Kidney (tissue), 13 donors: ENCODE measurements at regions not wholly inside any gene's neighbourhood (a gene's known extent, or its start where the extent isn't known, plus 50 kb on each side); places are given as distances from the start of the nearest gene placed in this dataset.

Experiments
- DNase-seq, 5 donors: peaks; one replicate each; pipeline ENCODE4 v3.0.0-alpha.2; 2013 to 2020
- FAIRE-seq: peaks from 2 replicates; lab custom pipeline; 2012; peaks lifted over from hg19 to GRCh38; lab: Jason Lieb, UNC
- H3K27ac ChIP-seq, 2 donors: one replicate each; pipeline ENCODE4 v1.7.0; 2013; ENCODE audit warnings: low read depth in 2 of 2, low read length in 2 of 2, inconsistent platforms in 1 of 2
- H3K27me3 ChIP-seq: one replicate; pipeline ENCODE4 v1.7.1; 2013; ENCODE audit warnings: low read length, inconsistent platforms; ENCODE audit not compliant: control insufficient read depth, insufficient read depth
- H3K36me3 ChIP-seq, 3 donors: one replicate each; pipeline versions ENCODE4 v1.7.0 to v1.7.1; 2013; ENCODE audit warnings: low read length in 3 of 3, control low read depth in 1 of 3, inconsistent platforms in 1 of 3; ENCODE audit not compliant: insufficient read depth in 3 of 3, control insufficient read depth in 2 of 3
- H3K4me1 ChIP-seq, 3 donors: one replicate each; pipeline versions ENCODE4 v1.7.0 to v1.7.1; 2013; ENCODE audit warnings: low read length in 3 of 3, inconsistent platforms in 1 of 3, low read depth in 1 of 3; ENCODE audit not compliant: control insufficient read depth in 2 of 3, insufficient read depth in 2 of 3
- H3K4me3 ChIP-seq, 3 donors: one replicate each; pipeline versions ENCODE4 v1.7.0 to v1.8.1; 2013; ENCODE audit warnings: low read length in 3 of 3, control low read depth in 1 of 3, inconsistent platforms in 1 of 3
- H3K9ac ChIP-seq, 3 donors: one replicate each; pipeline versions ENCODE4 v1.7.0 to v1.7.1; 2013; ENCODE audit warnings: low read length in 3 of 3, control low read depth in 1 of 3, inconsistent platforms in 1 of 3
- H3K9me3 ChIP-seq, 3 donors: one replicate each; pipeline versions ENCODE4 v1.7.0 to v1.7.1; 2013; ENCODE audit warnings: low read length in 3 of 3, control low read depth in 1 of 3, inconsistent platforms in 1 of 3; ENCODE audit not compliant: control insufficient read depth in 2 of 3, insufficient read depth in 1 of 3
- intact Hi-C: fragments of 100-400 bp; cut with DNase I; formaldehyde crosslinking; loops from one replicate; pipeline ENCODE4 v1.11.1; 2022
- TF ChIP-seq, protein P1 (sequence below): IDR thresholded peaks from 3 replicates; pipeline ENCODE4 v1.5.1; 2012; ENCODE audit warnings: mild to moderate bottlenecking, moderate library complexity, borderline replicate concordance; ENCODE audit not compliant: insufficient read depth; ENCODE audit errors: extremely low read depth
- donor health status: control.
- donor health status: control.
- donor health status: control.
- donor health status: control.
- donor health status: control.
- donor health status: DM: yes; HTN: yes; CAD: no.
- donor health status: Normal renal cell carcinoma (clear cell type).

DNA sequence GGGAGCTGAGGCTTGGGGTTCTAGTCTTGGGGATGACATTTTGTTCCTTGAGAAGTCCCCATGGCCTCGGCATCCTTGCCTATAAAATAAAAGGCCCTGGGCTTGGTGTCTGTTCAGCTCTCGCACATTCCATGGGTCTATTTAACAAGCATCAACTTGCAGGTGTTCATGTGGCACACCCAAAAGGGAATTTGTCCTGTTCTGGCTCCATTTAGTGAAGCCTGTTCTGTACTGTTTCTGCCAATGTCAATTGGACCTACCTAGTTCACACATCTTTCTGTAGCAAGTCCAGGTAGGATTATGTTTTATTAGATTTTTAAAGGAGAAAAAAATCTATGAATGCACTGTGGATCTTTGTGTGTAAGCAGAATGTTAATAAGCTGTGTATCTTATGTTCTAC is 262.0 kb downstream of the HIVEP2 start:
- FAIRE-seq = no peak
- Histone ChIP-seq H3K9me3 (no peaks in the 10 kb centered on the region), H3K4me3 (no peak overlapping the region), H3K27ac (no peak overlapping the region), H3K4me1 (no peaks in the 10 kb centered on the region), H3K9ac (no peak overlapping the region), H3K27me3 (no peaks in the 10 kb centered on the region), H3K36me3 (no peaks in the 10 kb centered on the region)
- intact Hi-C loops = no loop called here
- TF ChIP-seq, protein P1, sequence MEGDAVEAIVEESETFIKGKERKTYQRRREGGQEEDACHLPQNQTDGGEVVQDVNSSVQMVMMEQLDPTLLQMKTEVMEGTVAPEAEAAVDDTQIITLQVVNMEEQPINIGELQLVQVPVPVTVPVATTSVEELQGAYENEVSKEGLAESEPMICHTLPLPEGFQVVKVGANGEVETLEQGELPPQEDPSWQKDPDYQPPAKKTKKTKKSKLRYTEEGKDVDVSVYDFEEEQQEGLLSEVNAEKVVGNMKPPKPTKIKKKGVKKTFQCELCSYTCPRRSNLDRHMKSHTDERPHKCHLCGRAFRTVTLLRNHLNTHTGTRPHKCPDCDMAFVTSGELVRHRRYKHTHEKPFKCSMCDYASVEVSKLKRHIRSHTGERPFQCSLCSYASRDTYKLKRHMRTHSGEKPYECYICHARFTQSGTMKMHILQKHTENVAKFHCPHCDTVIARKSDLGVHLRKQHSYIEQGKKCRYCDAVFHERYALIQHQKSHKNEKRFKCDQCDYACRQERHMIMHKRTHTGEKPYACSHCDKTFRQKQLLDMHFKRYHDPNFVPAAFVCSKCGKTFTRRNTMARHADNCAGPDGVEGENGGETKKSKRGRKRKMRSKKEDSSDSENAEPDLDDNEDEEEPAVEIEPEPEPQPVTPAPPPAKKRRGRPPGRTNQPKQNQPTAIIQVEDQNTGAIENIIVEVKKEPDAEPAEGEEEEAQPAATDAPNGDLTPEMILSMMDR = no peak
- no peak for DNase-seq

DNA sequence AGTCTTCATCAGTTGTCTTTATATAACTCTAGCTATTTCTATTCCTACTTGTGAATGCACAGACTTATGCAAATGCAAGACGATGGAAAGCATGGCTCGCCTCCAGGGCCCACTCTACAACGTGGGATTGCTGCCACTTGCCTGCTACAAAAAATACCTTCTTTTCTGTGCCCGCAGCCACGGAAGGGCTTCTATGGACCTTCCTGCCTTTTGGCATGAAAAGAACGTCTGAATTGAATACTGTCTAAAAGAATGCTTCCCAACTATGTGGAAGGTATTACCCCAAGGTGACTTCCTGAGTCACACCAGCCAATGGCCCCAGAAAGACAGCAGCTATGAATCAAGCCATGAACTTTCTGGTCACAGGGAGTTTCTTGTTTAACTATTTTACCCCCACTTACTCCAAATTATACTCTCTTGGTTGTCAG is 261.2 kb downstream of the HIVEP2 start:
- FAIRE-seq (no peak), DNase-seq (no peak)
- H3K27me3 ChIP-seq = no peaks in the 10 kb centered on the region
- H3K27ac ChIP-seq = no peak overlapping the region
- no peak overlapping the region for H3K4me3 ChIP-seq
- H3K9me3 ChIP-seq = no peaks in the 10 kb centered on the region
- no peaks in the 10 kb centered on the region for H3K36me3 ChIP-seq
- no peaks in the 10 kb centered on the region for H3K4me1 ChIP-seq
- intact Hi-C loops = no loop called here
- TF ChIP-seq, protein P1 = no peak
- no peak overlapping the region for H3K9ac ChIP-seq

DNA sequence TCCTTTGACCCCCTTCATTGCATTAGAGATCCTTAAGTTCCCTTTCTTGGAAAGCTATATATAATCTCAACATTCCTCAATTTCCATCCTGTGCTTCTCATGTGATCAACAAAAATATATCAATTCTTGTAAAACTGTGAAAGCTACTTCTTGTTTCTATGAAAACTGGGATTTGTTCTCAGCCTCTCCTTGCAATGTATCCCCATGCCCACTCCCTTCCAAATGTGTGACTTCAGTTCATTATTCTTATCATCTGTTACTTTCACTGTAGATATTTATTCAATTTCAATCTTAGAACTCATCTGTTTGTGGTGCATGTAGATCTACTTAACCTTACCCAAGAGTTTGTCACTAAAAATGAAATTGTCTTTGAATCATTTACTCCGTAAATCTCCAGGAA is 260.6 kb downstream of the HIVEP2 start:
- H3K9me3 ChIP-seq = no peaks in the 10 kb centered on the region
- TF ChIP-seq, protein P1 = no peak
- H3K4me1 ChIP-seq = no peaks in the 10 kb centered on the region
- no peak overlapping the region for H3K27ac ChIP-seq
- no peak overlapping the region for H3K9ac ChIP-seq
- no peaks in the 10 kb centered on the region for H3K36me3 ChIP-seq
- H3K4me3 ChIP-seq = no peak overlapping the region
- no peak for DNase-seq
- no peak for FAIRE-seq
- no peaks in the 10 kb centered on the region for H3K27me3 ChIP-seq
- intact Hi-C loops = no loop called here

DNA sequence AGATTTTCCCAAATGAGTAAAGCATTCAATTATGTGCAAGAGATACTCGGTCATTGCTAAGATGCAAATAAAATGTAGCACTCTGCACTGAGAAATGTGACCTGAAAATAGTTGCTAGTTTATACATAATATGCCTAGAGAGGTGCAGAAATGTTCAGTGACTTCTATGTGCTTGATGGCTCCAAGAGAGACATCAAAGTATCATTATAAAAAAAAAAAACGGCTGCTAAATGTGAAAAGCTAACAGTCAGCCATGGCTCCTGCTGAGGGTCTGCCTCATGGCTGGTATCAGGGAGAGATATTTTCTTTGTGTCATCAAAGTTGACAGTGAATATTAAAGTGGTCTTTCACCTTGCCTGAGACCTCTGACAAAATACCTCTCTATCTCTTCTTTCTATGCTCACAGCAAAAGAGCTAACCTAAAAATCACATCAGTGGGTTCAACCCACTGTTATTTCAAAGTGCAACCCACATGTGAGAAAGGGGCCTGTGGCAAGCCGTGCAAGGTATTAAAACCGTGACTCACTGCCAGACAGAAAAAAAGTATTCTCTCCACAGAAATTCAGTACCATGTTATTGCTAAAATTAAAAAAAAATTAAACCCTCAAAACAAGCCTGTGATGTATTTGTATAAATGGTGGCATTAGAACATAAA is 259.0 kb downstream of the HIVEP2 start:
- DNase-seq (no peak), FAIRE-seq (no peak)
- H3K9ac ChIP-seq = no peak overlapping the region
- TF ChIP-seq, protein P1 = no peak
- no peaks in the 10 kb centered on the region for H3K4me1 ChIP-seq
- H3K9me3 ChIP-seq = no peaks in the 10 kb centered on the region
- no peaks in the 10 kb centered on the region for H3K36me3 ChIP-seq
- no peaks in the 10 kb centered on the region for H3K27me3 ChIP-seq
- intact Hi-C loops = no loop called here
- H3K4me3 ChIP-seq = no peak overlapping the region
- H3K27ac ChIP-seq = no peak overlapping the region
